ENCODE measurements at regions not wholly inside any gene's neighbourhood (a gene's known extent, or its start where the extent isn't known, plus 50 kb on each side); places are given as distances from the start of the nearest gene placed in this dataset.

DNA sequence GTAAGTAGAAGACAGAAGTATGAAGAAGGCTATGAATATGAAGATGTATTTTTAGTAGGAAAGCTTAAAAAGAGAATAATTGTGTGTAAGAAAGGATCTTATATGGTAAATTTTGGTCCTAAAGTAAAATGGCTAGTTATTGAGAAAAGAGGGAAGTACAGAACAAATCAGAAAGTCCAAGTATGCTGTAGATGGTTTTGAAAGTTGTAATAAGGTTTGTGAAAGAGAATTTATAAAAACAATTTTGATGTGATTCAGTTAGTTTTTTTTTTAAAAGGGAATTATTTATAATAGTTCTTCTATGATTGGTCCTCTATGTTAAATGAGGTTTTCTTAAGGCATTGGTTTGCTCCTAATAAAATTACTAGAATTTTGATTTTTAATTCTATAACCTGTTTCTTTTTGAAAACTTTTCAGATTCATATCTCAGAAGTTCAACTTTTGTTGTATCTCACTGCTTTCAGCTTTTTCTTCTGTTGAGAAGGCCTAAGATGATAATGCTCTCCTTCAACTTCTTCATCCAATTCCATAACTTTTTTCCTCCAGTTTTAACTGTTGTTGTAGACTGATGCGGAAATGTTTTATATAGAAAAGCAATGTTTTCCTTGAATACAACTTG, 322.7 kb downstream of the NOL4 start:
- no peak for TF ChIP-seq POLR2A (IDR thresholded peaks at IDR 0.05)
- TF ChIP-seq, protein P1, sequence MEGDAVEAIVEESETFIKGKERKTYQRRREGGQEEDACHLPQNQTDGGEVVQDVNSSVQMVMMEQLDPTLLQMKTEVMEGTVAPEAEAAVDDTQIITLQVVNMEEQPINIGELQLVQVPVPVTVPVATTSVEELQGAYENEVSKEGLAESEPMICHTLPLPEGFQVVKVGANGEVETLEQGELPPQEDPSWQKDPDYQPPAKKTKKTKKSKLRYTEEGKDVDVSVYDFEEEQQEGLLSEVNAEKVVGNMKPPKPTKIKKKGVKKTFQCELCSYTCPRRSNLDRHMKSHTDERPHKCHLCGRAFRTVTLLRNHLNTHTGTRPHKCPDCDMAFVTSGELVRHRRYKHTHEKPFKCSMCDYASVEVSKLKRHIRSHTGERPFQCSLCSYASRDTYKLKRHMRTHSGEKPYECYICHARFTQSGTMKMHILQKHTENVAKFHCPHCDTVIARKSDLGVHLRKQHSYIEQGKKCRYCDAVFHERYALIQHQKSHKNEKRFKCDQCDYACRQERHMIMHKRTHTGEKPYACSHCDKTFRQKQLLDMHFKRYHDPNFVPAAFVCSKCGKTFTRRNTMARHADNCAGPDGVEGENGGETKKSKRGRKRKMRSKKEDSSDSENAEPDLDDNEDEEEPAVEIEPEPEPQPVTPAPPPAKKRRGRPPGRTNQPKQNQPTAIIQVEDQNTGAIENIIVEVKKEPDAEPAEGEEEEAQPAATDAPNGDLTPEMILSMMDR (IDR thresholded peaks at IDR 0.05) = no peak
